Ishikawa (cell line): ENCODE measurements at regions not wholly inside any gene's neighbourhood (a gene's known extent, or its start where the extent isn't known, plus 50 kb on each side); places are given as distances from the start of the nearest gene placed in this dataset.

Source experiments
- CEBPB ChIP-seq: IDR thresholded peaks from 2 replicates; pipeline ENCODE4 v1.6.1; 2012
- CREB1 ChIP-seq: IDR thresholded peaks from 2 replicates; pipeline ENCODE4 v1.6.1; 2012; ENCODE audit warnings: low read depth
- EGR1 ChIP-seq: IDR thresholded peaks from 2 replicates; pipeline ENCODE4 v1.6.1; 2012
- EP300 ChIP-seq: IDR thresholded peaks from 2 replicates; pipeline ENCODE4 v1.6.1; 2012; ENCODE audit warnings: borderline replicate concordance
- FOXM1 ChIP-seq: IDR thresholded peaks from 2 replicates; pipeline ENCODE4 v1.6.1; 2012; ENCODE audit warnings: low read depth, borderline replicate concordance
- NFIC ChIP-seq: IDR thresholded peaks from 2 replicates; pipeline ENCODE4 v1.6.1; 2012
- RAD21 ChIP-seq: IDR thresholded peaks from 2 replicates; pipeline ENCODE4 v1.6.1; 2012; ENCODE audit warnings: low read depth
- REST ChIP-seq: IDR thresholded peaks from 2 replicates; pipeline ENCODE4 v1.6.1; 2012; ENCODE audit warnings: low read depth, mild to moderate bottlenecking
- TAF1 ChIP-seq: IDR thresholded peaks from 2 replicates; pipeline ENCODE4 v1.6.1; 2012; ENCODE audit warnings: low read depth, mild to moderate bottlenecking
- TCF12 ChIP-seq: IDR thresholded peaks from 2 replicates; pipeline ENCODE4 v1.6.1; 2012; ENCODE audit warnings: low read depth
- TEAD4 ChIP-seq: IDR thresholded peaks from 2 replicates; pipeline ENCODE4 v1.6.1; 2012
- YY1 ChIP-seq: IDR thresholded peaks from 2 replicates; pipeline ENCODE4 v1.6.1; 2012; ENCODE audit warnings: low read depth
- ZBTB7A ChIP-seq: IDR thresholded peaks from 2 replicates; pipeline ENCODE4 v1.6.1; 2012; ENCODE audit warnings: low read depth
- TF ChIP-seq, protein P1 (sequence below): IDR thresholded peaks from 2 replicates; pipeline ENCODE4 v1.6.1; 2012
- TF ChIP-seq, protein P2 (sequence below): IDR thresholded peaks from 2 replicates; pipeline ENCODE4 v1.6.1; 2012

DNA sequence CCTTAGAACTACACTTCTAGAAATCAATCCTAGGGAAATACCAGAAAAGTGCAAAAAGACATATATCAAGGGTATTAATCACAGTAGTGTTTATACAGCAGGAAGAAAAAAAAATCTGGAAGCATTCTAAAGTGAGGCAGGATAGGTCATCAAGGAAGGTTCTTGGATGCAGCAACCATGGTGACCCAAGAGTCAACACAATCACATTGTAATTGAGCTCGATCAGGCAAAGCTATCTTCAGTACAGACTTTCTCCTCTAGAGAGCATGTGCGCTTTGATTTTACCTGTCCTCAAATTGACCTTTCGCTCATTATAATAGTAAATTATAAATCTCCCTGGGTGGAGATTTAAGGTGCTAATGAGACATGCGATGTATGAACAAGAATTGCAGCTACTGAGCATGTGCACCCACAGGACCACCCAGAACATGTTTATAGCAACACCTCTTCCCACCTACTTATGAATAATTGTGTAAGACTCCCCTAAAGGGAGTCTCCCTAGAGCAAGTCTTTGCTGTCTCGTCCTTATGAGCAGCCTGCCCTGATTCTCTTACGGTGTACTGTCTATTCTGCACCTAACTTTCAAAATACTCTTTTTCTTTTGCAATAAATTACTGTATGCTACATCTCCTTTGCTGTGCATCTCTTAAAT lies 297.7 kb downstream of the ATPSCKMT start:
- TF ChIP-seq, protein P1, sequence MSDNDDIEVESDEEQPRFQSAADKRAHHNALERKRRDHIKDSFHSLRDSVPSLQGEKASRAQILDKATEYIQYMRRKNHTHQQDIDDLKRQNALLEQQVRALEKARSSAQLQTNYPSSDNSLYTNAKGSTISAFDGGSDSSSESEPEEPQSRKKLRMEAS: no peak
- TF ChIP-seq EP300 (no peak), RAD21 (no peak), TEAD4 (no peak), TAF1 (no peak), ZBTB7A (no peak), YY1 (no peak), CREB1 (no peak), REST (no peak)
- TF ChIP-seq, protein P2, sequence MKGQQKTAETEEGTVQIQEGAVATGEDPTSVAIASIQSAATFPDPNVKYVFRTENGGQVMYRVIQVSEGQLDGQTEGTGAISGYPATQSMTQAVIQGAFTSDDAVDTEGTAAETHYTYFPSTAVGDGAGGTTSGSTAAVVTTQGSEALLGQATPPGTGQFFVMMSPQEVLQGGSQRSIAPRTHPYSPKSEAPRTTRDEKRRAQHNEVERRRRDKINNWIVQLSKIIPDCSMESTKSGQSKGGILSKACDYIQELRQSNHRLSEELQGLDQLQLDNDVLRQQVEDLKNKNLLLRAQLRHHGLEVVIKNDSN: no peak

- TF ChIP-seq ZBTB7A (no peak), REST (no peak), TAF1 (no peak), NFIC (no peak), RAD21 (no peak), TEAD4 (no peak), FOXM1 (no peak), CREB1 (no peak), YY1 (no peak), EP300 (no peak)
- TF ChIP-seq, protein P2: no peak
- TF ChIP-seq, protein P1: no peak
Observed at GRCh38 chr5:9947944-9948343, 301.7 kb downstream of the ATPSCKMT start.

DNA sequence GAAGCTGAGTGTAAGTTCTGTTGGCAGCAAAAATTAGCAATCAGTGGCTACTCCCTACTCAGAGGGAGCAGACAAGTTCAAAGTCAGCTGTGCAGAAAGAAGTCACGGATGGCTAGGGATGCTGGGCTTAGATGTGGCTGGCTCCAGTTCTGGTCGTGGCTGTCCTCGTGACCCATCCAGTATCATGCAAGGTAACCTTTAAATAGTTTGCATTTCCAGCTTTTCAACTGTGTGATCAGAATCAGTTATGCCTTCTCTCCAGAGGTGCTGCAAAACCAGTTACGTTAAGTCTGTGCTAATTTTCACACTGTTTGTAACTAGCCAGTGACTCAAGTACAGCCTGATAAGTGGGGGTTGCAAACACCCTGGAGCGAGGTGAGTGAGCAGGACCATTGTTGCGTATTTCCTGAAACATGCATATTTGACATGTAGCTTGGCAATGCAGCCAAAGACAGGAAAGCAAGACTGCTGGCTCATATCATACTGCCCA lies 302.4 kb downstream of the ATPSCKMT start:
- no peak for TF ChIP-seq YY1
- TF ChIP-seq CEBPB: no peak
- TF ChIP-seq FOXM1: no peak
- no peak for TF ChIP-seq NFIC
- no peak for TF ChIP-seq EGR1
- no peak for TF ChIP-seq REST
- no peak for TF ChIP-seq EP300
- no peak for TF ChIP-seq TAF1
- no peak for TF ChIP-seq ZBTB7A
- TF ChIP-seq, protein P1: no peak
- no peak for TF ChIP-seq CREB1
- TF ChIP-seq TCF12: no peak
- no peak for TF ChIP-seq TEAD4
- TF ChIP-seq, protein P2: no peak
- no peak for TF ChIP-seq RAD21

DNA sequence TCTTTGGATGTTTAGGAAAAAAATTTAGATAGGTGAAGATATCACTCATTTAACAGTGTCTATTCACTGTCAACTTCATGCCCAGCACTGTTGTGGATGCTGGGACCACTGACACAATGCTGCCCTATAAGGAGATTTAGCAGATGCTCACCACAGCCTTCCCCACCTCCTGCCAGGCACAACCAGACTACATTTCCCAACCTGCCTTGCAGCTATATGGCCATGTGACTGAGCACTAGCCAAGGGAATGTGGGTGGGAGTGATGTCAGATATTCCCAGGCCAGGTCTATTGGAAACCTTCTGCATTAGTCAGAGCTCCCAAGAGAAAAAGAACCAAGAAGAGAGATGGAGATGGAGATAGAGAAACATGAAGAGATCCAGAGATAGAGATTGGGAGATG lies 302.6 kb upstream of the TAS2R1 start:
- TF ChIP-seq, protein P2: peak; percentile 88
- TF ChIP-seq TEAD4: no peak
